NCI-H1092 treated with DMSO at 0.1 percent for 48 hours (cell line): ENCODE measurements at regions not wholly inside any gene's neighbourhood (a gene's known extent, or its start where the extent isn't known, plus 50 kb on each side); places are given as distances from the start of the nearest gene placed in this dataset.

Experiments used
- DNase-seq: peaks from one replicate; lab custom pipeline; 2025; lab: John Stamatoyannopoulos, UW

GRCh38 chr16:5480431-5481195 lies 383.0 kb upstream of the EEF2KMT start:
- no peak for DNase-seq

DNA sequence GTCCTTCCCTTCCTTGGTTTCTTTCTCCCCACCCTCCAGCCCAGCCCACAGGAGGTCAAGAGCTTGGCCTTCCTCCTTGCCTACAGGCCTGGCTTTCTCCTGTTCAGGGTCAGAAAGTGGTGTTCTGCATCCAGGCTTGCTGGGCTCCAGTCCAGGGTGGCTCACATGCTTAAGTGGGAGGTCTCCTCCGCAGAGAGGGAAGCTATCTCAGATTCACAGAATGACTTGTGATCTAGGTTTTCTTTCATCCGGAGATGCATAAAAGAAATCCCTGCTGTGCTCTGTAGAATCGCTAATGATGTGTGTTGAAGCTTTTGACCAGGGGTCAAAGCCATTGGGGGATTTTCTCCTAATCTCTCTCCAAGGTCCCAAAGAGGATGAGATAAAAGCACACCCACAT lies 382.3 kb upstream of the EEF2KMT start:
- DNase-seq: no peak

DNA sequence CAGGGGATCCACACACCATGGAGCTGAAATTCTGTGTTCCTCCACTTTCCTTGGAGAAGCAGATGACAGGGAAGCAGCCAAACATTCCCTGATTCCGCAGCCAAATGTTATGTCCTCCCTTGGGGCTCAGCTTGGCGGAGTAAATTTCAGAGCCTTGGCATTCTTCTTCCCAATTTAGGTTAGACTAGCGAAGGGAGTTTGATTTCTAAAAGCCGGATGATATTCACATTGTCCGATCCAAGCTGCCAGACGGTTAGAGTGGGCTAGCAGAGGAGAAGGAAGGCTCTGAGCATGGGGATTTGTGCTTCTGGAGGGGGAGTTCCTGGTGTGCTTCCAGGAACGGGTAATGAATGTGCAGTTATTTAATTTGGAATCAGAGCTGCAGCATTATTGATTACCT lies 380.4 kb upstream of the EEF2KMT start:
- DNase-seq: no peak

DNA sequence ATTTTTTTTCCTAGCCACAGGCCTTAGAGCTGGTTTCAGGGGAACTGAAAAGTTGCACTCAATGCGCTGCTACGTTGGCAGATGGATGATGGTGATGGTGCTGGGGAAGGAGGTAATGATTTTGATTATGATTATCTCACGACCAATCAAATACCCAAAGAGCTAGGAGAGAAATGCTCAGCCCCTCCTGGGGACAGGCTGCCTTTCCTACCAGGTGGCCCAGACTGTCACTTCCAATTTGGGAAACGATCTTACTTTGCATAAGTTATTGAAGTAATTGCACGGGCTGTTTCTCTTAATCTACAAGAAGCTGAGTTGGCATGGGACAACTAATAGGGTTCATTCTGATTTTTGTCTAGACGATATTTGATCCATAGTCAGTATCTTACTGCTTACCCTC lies 379.7 kb upstream of the EEF2KMT start:
- DNase-seq: no peak

DNA sequence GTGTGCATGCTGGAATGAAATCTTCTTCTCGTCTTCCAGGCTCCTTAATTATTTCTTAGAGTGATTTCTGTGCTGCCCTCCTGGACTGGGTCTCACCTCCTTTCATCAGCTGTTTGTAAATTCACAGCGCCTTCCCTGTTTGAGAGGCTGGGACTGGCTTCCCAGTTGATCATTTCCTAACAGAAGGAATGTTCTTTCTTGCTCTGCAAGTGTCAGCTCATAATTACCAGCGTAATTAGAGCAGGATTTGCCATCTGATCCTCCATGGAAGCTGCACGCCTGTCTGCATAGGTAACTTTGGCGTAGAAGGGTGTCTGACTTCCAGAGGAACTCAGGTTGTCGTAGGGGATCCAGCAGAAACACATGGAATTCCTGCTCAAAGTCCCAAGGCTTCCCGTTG lies 375.0 kb upstream of the EEF2KMT start:
- no peak for DNase-seq

DNA sequence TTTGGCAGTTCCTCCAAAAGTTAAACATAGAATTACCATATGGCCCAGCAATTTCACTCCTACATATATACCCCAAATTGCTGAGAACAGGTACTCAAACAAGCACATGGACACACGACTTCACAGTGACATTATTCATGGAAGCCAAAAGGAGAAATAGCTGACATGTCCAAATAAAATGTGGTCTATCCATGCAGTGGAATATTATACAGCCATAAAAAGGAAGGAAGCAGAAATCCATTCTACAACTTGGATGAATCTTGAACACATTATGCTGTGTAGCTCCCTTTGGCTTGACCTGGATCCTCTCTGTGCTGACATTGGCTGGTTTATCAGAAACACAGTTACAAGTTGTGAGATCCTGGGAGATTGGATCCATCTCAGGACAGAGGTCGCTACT lies 370.9 kb upstream of the EEF2KMT start:
- no peak for DNase-seq

GRCh38 chr16:5467552-5467951 lies 370.0 kb upstream of the EEF2KMT start:
- DNase-seq: no peak

DNA sequence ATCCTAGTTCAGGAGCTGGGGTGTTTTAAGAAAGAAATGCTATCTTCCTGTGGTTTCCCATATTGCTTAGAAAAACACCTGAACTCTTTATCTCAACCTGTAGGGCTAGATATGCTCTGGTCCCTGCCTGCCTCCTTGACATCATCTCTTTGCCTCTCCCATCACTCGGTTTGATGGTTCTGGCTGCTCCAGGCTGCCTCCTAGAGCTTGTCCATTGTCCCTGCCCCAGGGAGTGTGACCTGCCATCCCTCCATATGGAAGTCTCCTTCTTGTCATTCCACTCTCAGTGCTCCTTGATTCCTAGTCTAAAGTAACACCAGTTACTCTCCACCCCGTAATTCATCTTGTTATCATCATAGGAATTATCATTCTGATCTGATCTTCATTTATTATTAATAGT lies 369.0 kb upstream of the EEF2KMT start:
- DNase-seq: no peak

DNA sequence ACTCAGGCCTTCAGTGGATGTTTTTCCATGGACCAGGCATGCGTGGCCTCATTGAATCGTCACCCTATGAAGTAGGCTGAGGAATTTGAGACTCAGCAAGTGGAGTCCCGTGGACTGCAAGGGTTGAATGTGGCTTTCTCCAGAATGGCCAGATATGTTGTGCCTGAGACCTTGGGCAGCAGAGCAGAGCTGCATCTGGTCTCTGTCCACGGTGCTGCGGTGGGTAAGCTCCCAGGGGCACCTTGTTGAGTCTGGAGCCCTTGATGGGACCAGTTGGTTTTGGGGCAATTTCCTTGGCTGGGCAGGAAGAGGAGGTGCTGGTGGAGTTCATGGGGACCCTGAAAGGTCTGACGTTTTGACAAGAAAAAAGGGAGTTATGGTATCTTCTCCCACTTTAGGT lies 368.1 kb upstream of the EEF2KMT start:
- DNase-seq: no peak

DNA sequence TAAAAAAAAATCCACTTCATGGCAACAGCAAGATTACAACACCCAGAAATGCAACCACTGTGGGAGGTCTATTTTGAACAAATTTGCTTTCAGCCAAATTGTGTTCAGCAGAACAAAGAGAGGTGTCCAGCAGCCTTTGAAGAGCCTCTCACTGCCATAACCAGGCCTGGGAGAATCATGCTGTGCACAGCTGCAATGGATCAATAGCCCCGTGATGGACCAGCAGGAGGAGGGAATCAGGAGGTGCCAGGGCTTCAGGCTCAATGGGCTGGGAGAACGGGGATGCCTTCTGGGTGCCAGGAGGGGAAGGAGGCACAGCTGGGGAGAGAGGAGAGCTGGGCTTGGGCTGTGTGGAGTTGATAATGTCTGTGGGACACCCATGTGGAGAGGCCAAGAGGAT lies 366.2 kb upstream of the EEF2KMT start:
- DNase-seq: no peak

GRCh38 chr16:5461574-5461973 lies 364.0 kb upstream of the EEF2KMT start:
- no peak for DNase-seq

- no peak for DNase-seq
These were observed 363.5 kb upstream of the EEF2KMT start for GRCh38 chr16:5461141-5461540.

DNA sequence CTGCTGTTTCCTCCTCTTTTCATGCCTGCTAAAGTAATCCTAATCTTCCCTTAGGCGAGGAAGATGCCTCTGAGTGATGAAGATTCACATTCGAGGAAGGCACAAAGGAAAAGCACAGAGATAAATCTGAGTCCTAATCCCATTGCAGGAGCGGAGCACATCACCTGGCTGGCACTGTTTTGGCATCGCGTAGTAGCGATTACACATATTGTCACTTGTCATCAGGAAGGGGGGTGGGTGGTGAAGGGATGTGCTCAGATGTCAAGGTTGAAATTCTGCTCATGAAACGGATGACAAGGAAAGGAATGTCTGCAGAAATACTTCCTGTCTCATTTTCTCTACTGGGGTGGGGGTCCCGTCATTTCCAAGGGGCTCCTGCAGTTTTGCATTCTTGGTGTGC lies 363.1 kb upstream of the EEF2KMT start:
- no peak for DNase-seq

DNA sequence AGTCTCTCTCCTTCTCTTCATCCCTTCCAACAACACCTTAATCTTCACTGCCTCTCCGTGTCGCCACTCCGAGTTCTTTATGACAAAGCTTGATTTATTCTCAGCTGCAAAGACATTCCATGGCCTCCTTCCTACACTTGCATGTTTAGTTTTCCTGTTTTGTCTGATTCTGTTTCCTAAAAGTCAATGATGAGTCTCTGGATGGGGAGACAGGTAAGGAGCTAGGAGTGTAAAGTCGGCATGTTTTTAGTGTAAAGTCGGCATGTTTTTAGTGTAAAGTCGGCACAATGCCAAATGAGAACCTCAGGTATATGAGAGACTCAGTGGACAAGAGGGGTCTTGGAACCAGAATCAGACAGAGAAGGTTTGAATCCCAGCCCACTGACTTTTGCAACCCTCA lies 362.3 kb upstream of the EEF2KMT start:
- DNase-seq: no peak

DNA sequence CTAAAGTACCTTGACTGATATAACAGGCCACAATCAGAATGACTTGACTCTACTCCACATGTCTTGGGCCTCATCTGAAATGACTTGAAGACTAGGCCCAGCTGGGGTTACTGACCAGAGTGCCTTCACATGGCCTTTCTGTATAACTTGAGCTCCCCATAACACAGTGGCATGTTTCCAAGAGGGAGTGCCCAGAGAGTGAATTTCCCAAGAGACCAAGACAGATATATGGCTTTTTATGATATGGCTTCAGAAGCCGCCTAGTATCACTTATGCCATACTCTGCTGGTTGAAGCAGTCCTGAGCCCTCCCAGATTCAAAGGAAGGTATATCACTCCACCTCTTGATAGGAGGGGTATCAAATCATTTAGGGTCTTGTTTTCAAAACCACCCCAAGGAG lies 357.5 kb upstream of the EEF2KMT start:
- DNase-seq: no peak

GRCh38 chr16:5454349-5454748 lies 356.8 kb upstream of the EEF2KMT start:
- DNase-seq: no peak

- DNase-seq: no peak
These were observed 354.0 kb upstream of the EEF2KMT start for GRCh38 chr16:5451641-5452040.

DNA sequence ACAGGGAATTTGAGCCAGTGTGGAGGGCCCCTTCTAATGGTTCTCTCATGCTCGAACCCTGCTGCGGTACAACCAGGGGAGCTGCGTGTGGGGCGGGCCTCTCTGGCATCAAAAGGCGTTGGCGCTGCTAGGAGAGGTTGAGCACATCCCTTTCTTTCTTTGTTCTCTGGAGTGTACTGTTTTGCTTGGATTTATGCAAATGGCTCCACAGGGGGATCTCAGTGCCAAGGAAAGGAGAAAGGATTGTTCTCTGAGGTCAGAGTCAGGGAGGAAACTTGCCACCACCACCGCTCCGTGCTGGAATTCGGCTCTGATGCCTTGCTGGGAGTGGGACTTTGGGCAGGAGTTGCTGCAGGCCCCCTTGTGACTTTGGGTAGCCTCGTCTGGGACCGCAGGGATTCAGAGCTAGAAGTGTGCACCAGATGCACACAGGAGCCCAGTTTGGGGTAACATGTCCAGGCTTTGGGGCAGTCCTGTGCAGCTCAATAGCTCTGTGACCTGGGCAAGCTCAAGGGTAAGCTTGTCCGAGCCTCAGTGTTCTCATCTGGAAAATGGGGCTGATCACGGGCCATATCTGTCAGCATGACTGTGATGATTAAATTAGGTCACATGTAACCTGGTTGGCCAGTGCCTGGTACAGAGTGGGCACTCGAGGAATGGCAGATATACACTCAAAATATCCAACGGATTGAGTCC lies 353.0 kb upstream of the EEF2KMT start:
- DNase-seq: no peak

DNA sequence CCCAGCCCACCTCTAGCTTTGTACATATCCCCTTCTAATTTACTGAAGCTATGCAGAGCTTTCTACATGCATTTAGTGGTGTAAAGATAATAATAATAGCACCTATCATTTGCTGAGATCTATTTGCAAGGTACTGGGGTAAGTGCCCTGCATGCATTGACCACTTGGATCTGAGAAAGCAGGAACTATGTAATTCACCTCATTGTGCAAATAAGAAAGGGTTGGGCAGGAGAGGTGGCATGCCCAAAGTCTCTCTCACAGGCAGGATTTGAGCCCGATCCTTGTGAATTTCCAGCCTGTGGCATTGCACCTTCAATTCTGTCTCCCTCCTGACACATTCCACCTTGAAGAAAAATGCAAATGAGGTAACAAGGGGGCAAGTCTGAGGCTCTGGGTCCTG lies 352.3 kb upstream of the EEF2KMT start:
- no peak for DNase-seq

DNA sequence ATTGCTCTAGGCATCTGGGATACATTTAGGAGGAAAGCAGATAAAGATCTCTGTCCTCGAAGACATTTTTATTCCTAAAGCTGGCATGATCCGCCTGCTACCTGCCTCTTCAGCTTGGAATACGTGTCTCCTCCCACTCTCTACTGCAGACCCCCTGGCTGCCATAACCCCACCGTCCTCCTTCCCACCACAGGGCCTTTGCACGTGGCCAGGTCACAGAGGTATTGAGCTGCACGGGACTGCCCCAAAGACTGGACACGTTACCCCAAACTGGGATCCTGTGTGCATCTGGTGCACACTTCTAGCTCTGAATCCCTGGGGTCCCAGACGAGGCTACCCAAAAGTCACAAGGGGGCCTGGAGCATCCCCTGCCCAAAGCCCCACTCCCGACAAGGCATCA lies 351.2 kb upstream of the EEF2KMT start:
- DNase-seq: no peak

GRCh38 chr16:5447734-5448133 lies 350.1 kb upstream of the EEF2KMT start:
- DNase-seq: no peak

GRCh38 chr16:5446623-5447240 lies 349.1 kb upstream of the EEF2KMT start:
- DNase-seq: no peak

DNA sequence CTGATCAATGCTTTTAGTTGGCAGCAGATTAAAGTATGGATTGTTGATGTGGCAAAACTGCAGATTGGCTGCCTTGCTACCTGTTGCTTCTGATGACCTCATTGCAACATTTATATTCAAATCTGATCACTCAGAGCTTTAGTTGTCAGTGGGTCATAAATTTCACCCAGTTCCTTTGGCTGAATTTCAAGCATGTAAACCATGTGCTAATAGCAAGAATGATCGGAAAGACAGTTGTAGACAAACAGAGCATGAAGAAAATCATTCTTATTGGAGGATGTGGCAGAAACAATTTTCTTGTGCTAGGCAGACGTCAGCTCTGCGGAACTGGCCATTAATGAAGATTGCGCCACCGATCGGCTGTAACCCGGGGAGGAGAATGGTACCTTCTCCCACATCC lies 346.6 kb upstream of the EEF2KMT start:
- no peak for DNase-seq
